ENCODE measurements at regions not wholly inside any gene's neighbourhood (a gene's known extent, or its start where the extent isn't known, plus 50 kb on each side); places are given as distances from the start of the nearest gene placed in this dataset.

GRCh38 chr10:10786109-10787090 lies 231.3 kb upstream of the CELF2 start:
- DNase-seq (ENCODE audit: low read depth), result no peak

- no peak for DNase-seq (ENCODE audit: low read depth)
Measured at GRCh38 chr10:10787586-10787985, 230.1 kb upstream of the CELF2 start.

GRCh38 chr10:10788761-10789160 lies 228.9 kb upstream of the CELF2 start:
- no peak for DNase-seq (ENCODE audit: low read depth)

- no peak for DNase-seq (ENCODE audit: low read depth)
Measured at GRCh38 chr10:10791869-10792268, 225.8 kb upstream of the CELF2 start.

- no peak for DNase-seq (ENCODE audit: low read depth)
Measured at GRCh38 chr10:10792681-10793080, 225.0 kb upstream of the CELF2 start.

GRCh38 chr10:10794046-10794445 lies 223.6 kb upstream of the CELF2 start:
- no peak for DNase-seq (ENCODE audit: low read depth)

- no peak for DNase-seq (ENCODE audit: low read depth)
Measured at GRCh38 chr10:10794791-10795191, 222.9 kb upstream of the CELF2 start.

- no peak for DNase-seq (ENCODE audit: low read depth)
Measured at GRCh38 chr10:10796061-10796773, 221.5 kb upstream of the CELF2 start.

GRCh38 chr10:10796774-10797415 lies 220.8 kb upstream of the CELF2 start:
- no peak for DNase-seq (ENCODE audit: low read depth)

GRCh38 chr10:10797513-10797912 lies 220.2 kb upstream of the CELF2 start:
- no peak for DNase-seq (ENCODE audit: low read depth)

GRCh38 chr10:10798102-10798863 lies 219.4 kb upstream of the CELF2 start:
- no peak for DNase-seq (ENCODE audit: low read depth)

GRCh38 chr10:10798864-10799192 lies 218.8 kb upstream of the CELF2 start:
- no peak for DNase-seq (ENCODE audit: low read depth)

GRCh38 chr10:10800961-10801360 lies 216.7 kb upstream of the CELF2 start:
- no peak for DNase-seq (ENCODE audit: low read depth)

GRCh38 chr10:10803278-10803677 lies 214.4 kb upstream of the CELF2 start:
- DNase-seq (ENCODE audit: low read depth), result no peak

GRCh38 chr10:10804061-10804460 lies 213.6 kb upstream of the CELF2 start:
- no peak for DNase-seq (ENCODE audit: low read depth)

- no peak for DNase-seq (ENCODE audit: low read depth)
Measured at GRCh38 chr10:10804998-10805740, 212.5 kb upstream of the CELF2 start.

- no peak for DNase-seq (ENCODE audit: low read depth)
Measured at GRCh38 chr10:10807106-10807505, 210.6 kb upstream of the CELF2 start.

GRCh38 chr10:10811562-10811961 lies 206.1 kb upstream of the CELF2 start:
- no peak for DNase-seq (ENCODE audit: low read depth)

- DNase-seq (ENCODE audit: low read depth), result no peak
Measured at GRCh38 chr10:10813656-10814055, 204.0 kb upstream of the CELF2 start.

GRCh38 chr10:10814069-10814468 lies 203.6 kb upstream of the CELF2 start:
- DNase-seq (ENCODE audit: low read depth), result no peak

GRCh38 chr10:10816447-10816846 lies 201.2 kb upstream of the CELF2 start:
- DNase-seq (ENCODE audit: low read depth), result no peak

Measured in activated T-cell treated with anti-CD3 and anti-CD28 coated beads for 48 hours (primary cell).